ENCODE measurements at regions not wholly inside any gene's neighbourhood (a gene's known extent, or its start where the extent isn't known, plus 50 kb on each side); places are given as distances from the start of the nearest gene placed in this dataset.

GRCh38 chr9:135263511-135263910, 176.0 kb downstream of the OLFM1 start:
- no peaks in the 10 kb centered on the region for H3K9me3 ChIP-seq (ENCODE audit: insufficient read depth, low read depth, low read length)
- TF ChIP-seq CTCF (conservative IDR thresholded peaks at IDR 0.05; ENCODE audit: low read length) (no peak), EZH2phosphoT487 (IDR thresholded peaks at IDR 0.05; ENCODE audit: borderline replicate concordance) (no peak)
- H2AFZ ChIP-seq (ENCODE audit: low read length) = 0 out of 2 replicates have a peak overlapping the region, but pooled peaks have one; percentile 48
- H3K4me1 ChIP-seq (ENCODE audit: insufficient read depth, low read length, poor library complexity, severe bottlenecking) = peaks cover 39% of the 10 kb centered on the region
- H3K36me3 ChIP-seq (ENCODE audit: insufficient read depth, low read length) = no peaks in the 10 kb centered on the region
- no peaks in the 10 kb centered on the region for H3K79me2 ChIP-seq (ENCODE audit: insufficient read depth, low read length)
- no peak overlapping the region for H3K4me3 ChIP-seq (ENCODE audit: low read length, poor library complexity, severe bottlenecking)
- peak overlapping the region; percentile 32 for H3K9ac ChIP-seq (ENCODE audit: low read depth, low read length, poor library complexity, severe bottlenecking)
- H3K27me3 ChIP-seq (ENCODE audit: insufficient read depth, low read length, poor library complexity, severe bottlenecking) = no peaks in the 10 kb centered on the region
- H3F3A ChIP-seq (ENCODE audit: low read depth) = no peaks in the 10 kb centered on the region
- H3K4me2 ChIP-seq (ENCODE audit: low read depth, low read length, poor library complexity, severe bottlenecking) = peak overlapping the region; percentile 51
- no peaks in the 10 kb centered on the region for H4K20me1 ChIP-seq (ENCODE audit: insufficient read depth, low read length, poor library complexity, severe bottlenecking)
- H3K9me2 ChIP-seq (replicated peaks; ENCODE audit: low read depth, low read length) = no peaks in the 10 kb centered on the region

GRCh38 chr9:135265931-135266330, 178.5 kb downstream of the OLFM1 start:
- H3K4me3 ChIP-seq (ENCODE audit: low read length, poor library complexity, severe bottlenecking) = no peak overlapping the region
- H3K9ac ChIP-seq (ENCODE audit: low read depth, low read length, poor library complexity, severe bottlenecking) = no peak overlapping the region
- H3K4me1 ChIP-seq (ENCODE audit: insufficient read depth, low read length, poor library complexity, severe bottlenecking) = peaks cover 49% of the 10 kb centered on the region
- H3F3A ChIP-seq (ENCODE audit: low read depth) = no peaks in the 10 kb centered on the region
- TF ChIP-seq EZH2phosphoT487 (IDR thresholded peaks at IDR 0.05; ENCODE audit: borderline replicate concordance) (no peak), CTCF (conservative IDR thresholded peaks at IDR 0.05; ENCODE audit: low read length) (no peak)
- H3K9me3 ChIP-seq (ENCODE audit: insufficient read depth, low read depth, low read length) = no peaks in the 10 kb centered on the region
- H3K79me2 ChIP-seq (ENCODE audit: insufficient read depth, low read length) = no peaks in the 10 kb centered on the region
- H3K4me2 ChIP-seq (ENCODE audit: low read depth, low read length, poor library complexity, severe bottlenecking) = no peak overlapping the region
- no peaks in the 10 kb centered on the region for H3K27me3 ChIP-seq (ENCODE audit: insufficient read depth, low read length, poor library complexity, severe bottlenecking)
- no peaks in the 10 kb centered on the region for H4K20me1 ChIP-seq (ENCODE audit: insufficient read depth, low read length, poor library complexity, severe bottlenecking)
- no peak overlapping the region for H2AFZ ChIP-seq (ENCODE audit: low read length)
- no peaks in the 10 kb centered on the region for H3K9me2 ChIP-seq (replicated peaks; ENCODE audit: low read depth, low read length)
- no peaks in the 10 kb centered on the region for H3K36me3 ChIP-seq (ENCODE audit: insufficient read depth, low read length)

- Histone ChIP-seq H3K4me1 (ENCODE audit: insufficient read depth, low read length, poor library complexity, severe bottlenecking) (peaks cover 49% of the 10 kb centered on the region), H3K9me2 (replicated peaks; ENCODE audit: low read depth, low read length) (no peaks in the 10 kb centered on the region), H3K79me2 (ENCODE audit: insufficient read depth, low read length) (no peaks in the 10 kb centered on the region), H3F3A (ENCODE audit: low read depth) (no peaks in the 10 kb centered on the region), H3K9me3 (ENCODE audit: insufficient read depth, low read depth, low read length) (no peaks in the 10 kb centered on the region), H4K20me1 (ENCODE audit: insufficient read depth, low read length, poor library complexity, severe bottlenecking) (no peaks in the 10 kb centered on the region), H3K4me3 (ENCODE audit: low read length, poor library complexity, severe bottlenecking) (peak overlapping the region; percentile 57), H3K36me3 (ENCODE audit: insufficient read depth, low read length) (no peaks in the 10 kb centered on the region), H3K27me3 (ENCODE audit: insufficient read depth, low read length, poor library complexity, severe bottlenecking) (no peaks in the 10 kb centered on the region), H2AFZ (ENCODE audit: low read length) (no peak overlapping the region), H3K9ac (ENCODE audit: low read depth, low read length, poor library complexity, severe bottlenecking) (peak overlapping the region; percentile 71), H3K4me2 (ENCODE audit: low read depth, low read length, poor library complexity, severe bottlenecking) (peak overlapping the region; percentile 83)
- TF ChIP-seq EZH2phosphoT487 (IDR thresholded peaks at IDR 0.05; ENCODE audit: borderline replicate concordance) = no peak
- TF ChIP-seq CTCF (conservative IDR thresholded peaks at IDR 0.05; ENCODE audit: low read length) = no peak
Measured at GRCh38 chr9:135267191-135267809, 179.8 kb downstream of the OLFM1 start.

Measured in Loucy (cell line).